CD4-positive, CD25-positive, alpha-beta regulatory T cell (primary cell): ENCODE measurements at regions not wholly inside any gene's neighbourhood (a gene's known extent, or its start where the extent isn't known, plus 50 kb on each side); places are given as distances from the start of the nearest gene placed in this dataset.

Experiments
- ATAC-seq, 2 donors: fragments of 150-1000 bp; cut with Tn5 transposase; one replicate each; pipeline ENCODE4 v1.10.0; 2021; ENCODE audit warnings: low read depth in 2 of 2, moderate number of reproducible peaks in 2 of 2, moderate library complexity in 1 of 2
- DNase-seq, 3 donors: peaks; one replicate each; pipeline versions ENCODE4 v3.0.0 to v3.0.0-alpha.2; 2012 to 2022; ENCODE audit warnings: mixed read lengths in 1 of 3
- H3K27ac ChIP-seq: one replicate; pipeline ENCODE4 v1.7.0; 2013; ENCODE audit warnings: mild to moderate bottlenecking, low read length; ENCODE audit not compliant: insufficient read depth, poor library complexity, severe bottlenecking
- H3K27me3 ChIP-seq: one replicate; pipeline ENCODE4 v1.7.0; 2013; ENCODE audit warnings: low read length; ENCODE audit not compliant: control insufficient read depth, insufficient read depth
- H3K36me3 ChIP-seq: one replicate; pipeline ENCODE4 v1.7.0; 2013; ENCODE audit warnings: mild to moderate bottlenecking, low read length, moderate library complexity; ENCODE audit not compliant: control insufficient read depth, insufficient read depth
- H3K4me1 ChIP-seq: 2 replicates; pipeline ENCODE4 v1.7.0; 2013; ENCODE audit warnings: mild to moderate bottlenecking, low read length; ENCODE audit not compliant: insufficient read depth, control insufficient read depth, poor library complexity, severe bottlenecking
- H3K4me3 ChIP-seq: one replicate; pipeline ENCODE4 v1.7.0; 2013; ENCODE audit warnings: low read depth, mild to moderate bottlenecking, low read length, moderate library complexity
- H3K9me3 ChIP-seq, 2 experiments: 1 replicate in 1 of 2; 2 replicates in 1 of 2; pipeline ENCODE4 v1.7.0; 2013; ENCODE audit warnings: low read length in 2 of 2, mild to moderate bottlenecking in 1 of 2, moderate library complexity in 1 of 2; ENCODE audit not compliant: control insufficient read depth in 2 of 2
- H3K27ac Mint-ChIP-seq, 3 donors: one replicate each; pipeline ENCODE4 v1.8.0; 2020 to 2022; ENCODE audit warnings: mild to moderate bottlenecking in 3 of 3, mixed read lengths in 3 of 3, moderate library complexity in 2 of 3
- H3K27me3 Mint-ChIP-seq: one replicate; pipeline ENCODE4 v1.8.0; 2022; ENCODE audit warnings: mild to moderate bottlenecking, mixed read lengths
- H3K36me3 Mint-ChIP-seq: one replicate; pipeline ENCODE4 v1.8.0; 2020; ENCODE audit warnings: mixed read lengths
- H3K4me1 Mint-ChIP-seq, 4 donors: one replicate each; pipeline ENCODE4 v1.8.0; 2020 to 2022; ENCODE audit warnings: mixed read lengths in 4 of 4, mild to moderate bottlenecking in 1 of 4
- H3K4me3 Mint-ChIP-seq, 4 donors: one replicate each; pipeline ENCODE4 v1.8.0; 2020 to 2022; ENCODE audit warnings: mild to moderate bottlenecking in 4 of 4, mixed read lengths in 4 of 4, moderate library complexity in 3 of 4
- H3K9me3 Mint-ChIP-seq, 7 donors: one replicate each; pipeline ENCODE4 v1.8.0; 2020 to 2022; ENCODE audit warnings: mixed read lengths in 7 of 7, mild to moderate bottlenecking in 3 of 7, moderate library complexity in 2 of 7

GRCh38 chr6:11918739-11919605, 93.1 kb upstream of the HIVEP1 start:
- Histone ChIP-seq H3K27ac (no peak overlapping the region), H3K4me3 (no peak overlapping the region), H3K4me1 (no peaks in the 10 kb centered on the region), H3K36me3 (no peaks in the 10 kb centered on the region), H3K9me3 (no peaks in the 10 kb centered on the region), H3K27me3 (no peaks in the 10 kb centered on the region)
- Mint-ChIP-seq H3K4me3 (no peak overlapping the region), H3K27ac (peak overlapping the region in 2 of 3 donors; percentile 2 to 6), H3K27me3 (peaks cover 9% of the 10 kb centered on the region), H3K4me1 (no peaks in the 10 kb centered on the region), H3K9me3 (no peaks in the 10 kb centered on the region), H3K36me3 (no peaks in the 10 kb centered on the region)
- DNase-seq (no peak), ATAC-seq (no peak)

GRCh38 chr6:11917951-11918738, 94.0 kb upstream of the HIVEP1 start:
- no peaks in the 10 kb centered on the region for H3K36me3 Mint-ChIP-seq
- Histone ChIP-seq H3K9me3 (no peaks in the 10 kb centered on the region), H3K4me1 (no peaks in the 10 kb centered on the region), H3K27me3 (no peaks in the 10 kb centered on the region), H3K4me3 (no peak overlapping the region), H3K27ac (no peak overlapping the region), H3K36me3 (no peaks in the 10 kb centered on the region)
- no peak for ATAC-seq
- H3K9me3 Mint-ChIP-seq, result peaks cover 0 to 1% (median 0%) of the 10 kb centered on the region in 7 donors
- peaks cover 9% of the 10 kb centered on the region for H3K27me3 Mint-ChIP-seq
- no peak overlapping the region for H3K4me3 Mint-ChIP-seq
- DNase-seq, result no peak
- peak overlapping the region in 2 of 3 donors; percentile 6 to 33 for H3K27ac Mint-ChIP-seq
- no peaks in the 10 kb centered on the region for H3K4me1 Mint-ChIP-seq

GRCh38 chr6:11912420-11912819, 99.7 kb upstream of the HIVEP1 start:
- H3K9me3 ChIP-seq, result no peaks in the 10 kb centered on the region
- no peak overlapping the region for H3K4me3 ChIP-seq
- H3K27ac ChIP-seq, result no peak overlapping the region
- DNase-seq, result peak in 1 of 3 donors; percentile 23
- H3K27ac Mint-ChIP-seq, result no peak overlapping the region
- H3K4me3 Mint-ChIP-seq, result no peak overlapping the region
- no peaks in the 10 kb centered on the region for H3K36me3 Mint-ChIP-seq
- H3K9me3 Mint-ChIP-seq, result peaks cover 0 to 2% (median 0%) of the 10 kb centered on the region in 7 donors
- no peaks in the 10 kb centered on the region for H3K36me3 ChIP-seq
- no peaks in the 10 kb centered on the region for H3K4me1 ChIP-seq
- peaks cover 9% of the 10 kb centered on the region for H3K27me3 Mint-ChIP-seq
- peaks cover 0 to 3% (median 0%) of the 10 kb centered on the region in 4 donors for H3K4me1 Mint-ChIP-seq
- no peaks in the 10 kb centered on the region for H3K27me3 ChIP-seq
- ATAC-seq, result no peak

- Histone ChIP-seq H3K4me1 (no peaks in the 10 kb centered on the region), H3K9me3 (no peaks in the 10 kb centered on the region), H3K4me3 (no peak overlapping the region), H3K27me3 (no peaks in the 10 kb centered on the region), H3K36me3 (no peaks in the 10 kb centered on the region), H3K27ac (no peak overlapping the region)
- no peaks in the 10 kb centered on the region for H3K36me3 Mint-ChIP-seq
- H3K27me3 Mint-ChIP-seq, result peaks cover 9% of the 10 kb centered on the region
- H3K27ac Mint-ChIP-seq, result no peak overlapping the region
- H3K9me3 Mint-ChIP-seq, result peaks cover 0 to 3% (median 1%) of the 10 kb centered on the region in 7 donors
- no peak overlapping the region for H3K4me3 Mint-ChIP-seq
- peaks cover 0 to 3% (median 0%) of the 10 kb centered on the region in 4 donors for H3K4me1 Mint-ChIP-seq
- ATAC-seq, result no peak
- no peak for DNase-seq
Measured at GRCh38 chr6:11911538-11911937, 100.6 kb upstream of the HIVEP1 start.

DNA sequence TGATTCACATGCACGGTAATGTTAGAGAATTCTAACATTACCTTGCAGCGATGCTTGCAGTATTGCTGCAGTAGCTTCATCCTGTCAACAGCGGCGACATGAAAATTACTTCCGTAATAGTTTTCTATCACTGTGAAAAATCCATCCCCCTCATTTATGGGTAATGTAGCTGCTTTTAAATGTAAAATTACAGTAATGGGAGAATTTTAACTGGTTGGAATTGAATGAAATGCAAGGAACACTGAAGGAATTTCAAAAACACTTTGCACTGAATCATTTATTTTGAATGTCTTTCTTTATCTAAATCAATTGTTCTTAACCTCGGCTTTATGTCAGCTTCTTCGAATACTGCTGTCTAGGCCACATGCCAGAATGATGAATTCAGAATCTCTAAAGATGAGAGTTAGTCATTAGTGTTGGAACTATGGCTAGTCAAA, 102.4 kb upstream of the HIVEP1 start:
- Histone ChIP-seq H3K36me3 (no peaks in the 10 kb centered on the region), H3K27ac (no peak overlapping the region), H3K4me1 (no peaks in the 10 kb centered on the region), H3K27me3 (no peaks in the 10 kb centered on the region), H3K9me3 (no peaks in the 10 kb centered on the region), H3K4me3 (no peak overlapping the region)
- H3K4me1 Mint-ChIP-seq, result peaks cover 0 to 3% (median 0%) of the 10 kb centered on the region in 4 donors
- peaks cover 0 to 3% (median 1%) of the 10 kb centered on the region in 7 donors for H3K9me3 Mint-ChIP-seq
- H3K27me3 Mint-ChIP-seq, result peaks cover 9% of the 10 kb centered on the region
- H3K27ac Mint-ChIP-seq, result peak overlapping the region in 1 of 3 donors; percentile 65
- ATAC-seq (no peak), DNase-seq (no peak)
- no peak overlapping the region for H3K4me3 Mint-ChIP-seq
- H3K36me3 Mint-ChIP-seq, result no peaks in the 10 kb centered on the region

- no peak overlapping the region for H3K27ac Mint-ChIP-seq
- no peak overlapping the region for H3K4me3 Mint-ChIP-seq
- peaks cover 0 to 3% (median 1%) of the 10 kb centered on the region in 7 donors for H3K9me3 Mint-ChIP-seq
- DNase-seq (no peak), ATAC-seq (no peak)
- Histone ChIP-seq H3K27me3 (no peaks in the 10 kb centered on the region), H3K4me3 (no peak overlapping the region), H3K27ac (no peak overlapping the region), H3K36me3 (no peaks in the 10 kb centered on the region), H3K9me3 (no peaks in the 10 kb centered on the region), H3K4me1 (no peaks in the 10 kb centered on the region)
- H3K27me3 Mint-ChIP-seq, result peaks cover 7% of the 10 kb centered on the region
- no peaks in the 10 kb centered on the region for H3K36me3 Mint-ChIP-seq
- H3K4me1 Mint-ChIP-seq, result peaks cover 0 to 3% (median 1%) of the 10 kb centered on the region in 4 donors
Measured at GRCh38 chr6:11908436-11909105, 103.5 kb upstream of the HIVEP1 start.

- Mint-ChIP-seq H3K27me3 (peaks cover 14% of the 10 kb centered on the region), H3K4me1 (peaks cover 7 to 23% (median 17%) of the 10 kb centered on the region in 4 donors), H3K36me3 (no peaks in the 10 kb centered on the region), H3K27ac (no peak overlapping the region), H3K4me3 (no peak overlapping the region), H3K9me3 (peaks cover 0 to 5% (median 0%) of the 10 kb centered on the region in 7 donors)
- H3K4me3 ChIP-seq, result no peak overlapping the region
- peaks cover 16% of the 10 kb centered on the region for H3K4me1 ChIP-seq
- no peak for ATAC-seq
- no peaks in the 10 kb centered on the region for H3K36me3 ChIP-seq
- H3K9me3 ChIP-seq, result no peaks in the 10 kb centered on the region
- H3K27me3 ChIP-seq, result no peaks in the 10 kb centered on the region
- H3K27ac ChIP-seq, result no peak overlapping the region
- DNase-seq, result no peak
Measured at GRCh38 chr6:11903645-11904044, 108.5 kb upstream of the HIVEP1 start.
